Stomach (tissue), 8 donors: ENCODE measurements at regions not wholly inside any gene's neighbourhood (a gene's known extent, or its start where the extent isn't known, plus 50 kb on each side); places are given as distances from the start of the nearest gene placed in this dataset.

ENCODE experiments used
- DNase-seq, 2 donors: peaks; one replicate each; pipeline versions ENCODE4 v3.0.0 to v3.0.0-alpha.2; 2013 to 2019
- H3K27ac ChIP-seq, 5 donors: fragments of 200-600 bp in 4 of 5; sonication (generic) in 4 of 5; one replicate each; pipeline ENCODE4 v1.5.1; 2013 to 2019; ENCODE audit warnings: mild to moderate bottlenecking in 1 of 5, moderate library complexity in 1 of 5
- H3K27me3 ChIP-seq, 3 donors: fragments of 200-600 bp; sonication (generic); one replicate each; pipeline ENCODE4 v1.5.1; 2017 to 2019; ENCODE audit warnings: mixed run types in 1 of 3
- H3K36me3 ChIP-seq, 4 donors: fragments of 200-600 bp; sonication (generic); 1 replicate in 3 of 4; 2 replicates in 1 of 4; pipeline ENCODE4 v1.5.1; 2016 to 2019
- H3K4me1 ChIP-seq, 4 donors: fragments of 200-600 bp; sonication (generic); one replicate each; pipeline ENCODE4 v1.5.1; 2016 to 2019
- H3K4me3 ChIP-seq, 4 donors: fragments of 200-600 bp; sonication (generic) in 3 of 4; one replicate each; pipeline ENCODE4 v1.5.1; 2016 to 2019; ENCODE audit warnings: mild to moderate bottlenecking in 1 of 4
- H3K9me3 ChIP-seq, 4 donors: fragments of 200-600 bp; sonication (generic); one replicate each; pipeline ENCODE4 v1.5.1; 2016 to 2019
- EP300 ChIP-seq: sonication (generic); formaldehyde crosslinking; IDR thresholded peaks from one replicate; pipeline ENCODE4 v1.6.1; 2017; ENCODE audit warnings: antibody characterized with exemption
- POLR2A ChIP-seq, 4 donors: fragments of 450-650 bp; IDR thresholded peaks; one replicate each; pipeline ENCODE4 v1.6.1; 2016; ENCODE audit warnings: antibody characterized with exemption in 4 of 4, control low read depth in 2 of 4, mild to moderate bottlenecking in 1 of 4, moderate library complexity in 1 of 4
- POLR2AphosphoS5 ChIP-seq, 3 donors: sonication (generic); formaldehyde crosslinking; IDR thresholded peaks; one replicate each; pipeline ENCODE4 v1.6.1; 2016; ENCODE audit warnings: antibody characterized with exemption in 3 of 3
- WGBS, 5 donors: extraction: QIAGEN DNeasy Blood & Tissue Kit in 3 of 5; methylation state at CpG; one replicate each; pipeline versions ENCODE4 v1.1.5 to v1.1.7; 2013 to 2018; 5-methylcytosine and 5-hydroxymethylcytosine counted together
- intact Hi-C: fragments of 100-400 bp; cut with DNase I; formaldehyde crosslinking; loops from one replicate; pipeline ENCODE4 v1.15.1; 2023; ENCODE audit warnings: low total_unique reads
- TF ChIP-seq, protein P1 (sequence below), 7 experiments: fragments of 450-650 bp in 4 of 7; fragments of 200-600 bp in 3 of 7; sonication (generic) in 3 of 7; IDR thresholded peaks; one replicate each; pipeline ENCODE4 v1.5.1; 2016 to 2019; ENCODE audit warnings: antibody characterized with exemption in 7 of 7, control low read depth in 2 of 7, mild to moderate bottlenecking in 1 of 7
- donor health status: healthy with polysubstance abuse.
- donor health status: Bipolar disorder and iron deficiency.
- donor health status: healthy.

DNA sequence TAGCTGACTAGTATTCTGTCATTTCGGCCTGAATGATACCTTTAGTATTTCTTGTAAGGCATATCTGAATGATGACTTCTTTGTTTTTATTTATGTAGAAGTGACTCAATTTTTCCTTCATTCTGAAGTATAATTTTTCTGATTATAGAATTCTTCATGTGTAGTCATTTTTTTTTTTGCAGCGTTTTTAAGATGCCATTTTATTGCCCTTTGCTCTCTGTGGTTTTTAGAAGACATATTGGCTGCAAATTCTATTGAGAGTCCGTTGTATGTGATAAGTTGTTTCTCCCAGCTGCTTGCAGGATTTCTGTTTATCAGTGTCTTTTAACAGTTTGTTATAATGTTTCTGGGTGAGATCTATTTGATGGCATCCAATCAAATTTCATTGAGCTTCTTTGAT lies 1224.8 kb downstream of the JRKL start:
- DNase-seq = no peak
- no peak overlapping the region for H3K27ac ChIP-seq
- WGBS, 5 donors = 38 to 62% (median 54%) methylated on average over 3 of the region's 3 CpGs
- H3K27me3 ChIP-seq = no peaks in the 10 kb centered on the region
- peaks cover 3 to 41% (median 33%) of the 10 kb centered on the region in 4 donors for H3K9me3 ChIP-seq
- no peaks in the 10 kb centered on the region for H3K36me3 ChIP-seq
- H3K4me3 ChIP-seq = no peak overlapping the region
- no peak for TF ChIP-seq POLR2AphosphoS5 (IDR thresholded peaks at IDR 0.05)
- TF ChIP-seq, protein P1, sequence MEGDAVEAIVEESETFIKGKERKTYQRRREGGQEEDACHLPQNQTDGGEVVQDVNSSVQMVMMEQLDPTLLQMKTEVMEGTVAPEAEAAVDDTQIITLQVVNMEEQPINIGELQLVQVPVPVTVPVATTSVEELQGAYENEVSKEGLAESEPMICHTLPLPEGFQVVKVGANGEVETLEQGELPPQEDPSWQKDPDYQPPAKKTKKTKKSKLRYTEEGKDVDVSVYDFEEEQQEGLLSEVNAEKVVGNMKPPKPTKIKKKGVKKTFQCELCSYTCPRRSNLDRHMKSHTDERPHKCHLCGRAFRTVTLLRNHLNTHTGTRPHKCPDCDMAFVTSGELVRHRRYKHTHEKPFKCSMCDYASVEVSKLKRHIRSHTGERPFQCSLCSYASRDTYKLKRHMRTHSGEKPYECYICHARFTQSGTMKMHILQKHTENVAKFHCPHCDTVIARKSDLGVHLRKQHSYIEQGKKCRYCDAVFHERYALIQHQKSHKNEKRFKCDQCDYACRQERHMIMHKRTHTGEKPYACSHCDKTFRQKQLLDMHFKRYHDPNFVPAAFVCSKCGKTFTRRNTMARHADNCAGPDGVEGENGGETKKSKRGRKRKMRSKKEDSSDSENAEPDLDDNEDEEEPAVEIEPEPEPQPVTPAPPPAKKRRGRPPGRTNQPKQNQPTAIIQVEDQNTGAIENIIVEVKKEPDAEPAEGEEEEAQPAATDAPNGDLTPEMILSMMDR (IDR thresholded peaks at IDR 0.05) = no peak
- no peak for TF ChIP-seq EP300
- no peak for TF ChIP-seq POLR2A (IDR thresholded peaks at IDR 0.05)
- H3K4me1 ChIP-seq = no peaks in the 10 kb centered on the region
- intact Hi-C loops = no loop called here

DNA sequence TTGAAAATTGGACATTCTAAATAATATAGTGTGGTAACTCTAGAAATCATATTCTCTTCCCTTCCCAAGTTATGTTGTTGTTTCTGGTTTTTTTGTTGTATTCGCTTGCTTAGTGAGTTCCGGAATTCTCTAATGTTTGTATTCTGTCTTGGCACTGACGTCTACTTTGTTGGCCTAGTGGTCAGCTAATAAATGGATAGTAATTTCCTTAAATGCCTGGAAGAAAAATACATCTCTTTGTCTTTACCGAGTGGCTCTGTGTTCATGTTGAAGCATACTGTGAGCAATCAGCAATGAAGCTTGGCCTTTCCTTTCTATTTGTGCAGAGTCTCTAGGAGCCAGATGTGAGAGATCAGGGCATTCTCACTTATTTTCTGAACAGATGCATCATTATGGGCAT lies 1225.7 kb downstream of the JRKL start:
- Histone ChIP-seq H3K27ac (no peak overlapping the region), H3K4me3 (no peak overlapping the region), H3K36me3 (no peaks in the 10 kb centered on the region), H3K27me3 (no peaks in the 10 kb centered on the region), H3K4me1 (no peaks in the 10 kb centered on the region), H3K9me3 (peaks cover 3 to 33% (median 25%) of the 10 kb centered on the region in 4 donors)
- WGBS, 5 donors = 39 to 59% (median 51%) methylated on average over 4 of the region's 4 CpGs
- intact Hi-C loops = no loop called here
- no peak for DNase-seq
- TF ChIP-seq POLR2AphosphoS5 (IDR thresholded peaks at IDR 0.05) (no peak), POLR2A (IDR thresholded peaks at IDR 0.05) (no peak), EP300 (no peak)
- TF ChIP-seq, protein P1 (IDR thresholded peaks at IDR 0.05) = no peak

DNA sequence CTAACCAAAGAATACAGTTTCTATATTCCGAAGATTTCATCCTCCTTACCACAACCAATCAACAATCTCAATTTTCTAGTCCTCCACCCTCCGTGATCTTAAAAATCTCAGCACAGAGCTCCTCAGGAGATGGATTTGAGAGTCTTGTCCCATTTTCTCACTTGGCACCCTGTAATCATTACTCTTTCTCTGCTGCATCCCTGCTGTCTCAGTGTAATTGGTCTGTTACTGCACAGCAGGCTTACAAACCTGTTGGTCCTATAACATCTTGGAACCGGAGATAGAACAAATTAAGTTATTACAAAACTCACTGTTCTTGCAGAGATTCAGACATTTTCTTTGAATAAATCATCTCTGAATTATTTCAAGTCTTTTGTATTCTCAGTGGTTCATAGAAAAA lies 1227.2 kb downstream of the JRKL start:
- Histone ChIP-seq H3K9me3 (peaks cover 3 to 23% (median 15%) of the 10 kb centered on the region in 4 donors), H3K36me3 (no peaks in the 10 kb centered on the region), H3K4me3 (no peak overlapping the region), H3K4me1 (no peaks in the 10 kb centered on the region), H3K27ac (no peak overlapping the region), H3K27me3 (no peaks in the 10 kb centered on the region)
- no peak for DNase-seq
- intact Hi-C loops = no loop called here
- TF ChIP-seq POLR2A (IDR thresholded peaks at IDR 0.05) = no peak
- 80 to 97% (median 94%) methylated on average over 3 of the region's 3 CpGs for WGBS, 5 donors

DNA sequence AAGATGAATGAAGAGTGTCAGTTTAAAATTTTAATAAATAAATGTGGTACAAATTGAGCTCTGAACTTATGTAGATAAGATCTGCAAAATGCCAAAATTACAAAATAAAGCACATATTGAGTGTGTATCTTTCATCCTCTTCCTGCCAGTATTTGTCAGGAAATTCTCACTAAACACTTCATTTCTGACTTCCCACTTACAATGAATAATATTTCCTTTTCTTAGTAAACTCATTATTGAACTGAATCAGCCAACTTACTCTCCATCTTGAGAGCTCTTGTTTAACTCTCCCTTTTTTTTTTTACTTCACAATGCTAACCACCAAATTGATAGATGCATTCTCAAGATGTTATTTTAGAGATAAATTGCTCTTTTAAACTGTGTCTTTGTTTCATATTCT lies 1230.2 kb downstream of the JRKL start:
- Histone ChIP-seq H3K36me3 (no peaks in the 10 kb centered on the region), H3K27me3 (no peaks in the 10 kb centered on the region), H3K4me1 (no peaks in the 10 kb centered on the region), H3K9me3 (peaks cover 3 to 23% (median 15%) of the 10 kb centered on the region in 4 donors), H3K4me3 (no peak overlapping the region), H3K27ac (no peak overlapping the region)
- no peak for TF ChIP-seq EP300
- TF ChIP-seq, protein P1 (IDR thresholded peaks at IDR 0.05) = no peak
- TF ChIP-seq POLR2AphosphoS5 (IDR thresholded peaks at IDR 0.05) = no peak
- TF ChIP-seq POLR2A (IDR thresholded peaks at IDR 0.05) = no peak
- intact Hi-C loops = no loop called here
- no peak for DNase-seq

DNA sequence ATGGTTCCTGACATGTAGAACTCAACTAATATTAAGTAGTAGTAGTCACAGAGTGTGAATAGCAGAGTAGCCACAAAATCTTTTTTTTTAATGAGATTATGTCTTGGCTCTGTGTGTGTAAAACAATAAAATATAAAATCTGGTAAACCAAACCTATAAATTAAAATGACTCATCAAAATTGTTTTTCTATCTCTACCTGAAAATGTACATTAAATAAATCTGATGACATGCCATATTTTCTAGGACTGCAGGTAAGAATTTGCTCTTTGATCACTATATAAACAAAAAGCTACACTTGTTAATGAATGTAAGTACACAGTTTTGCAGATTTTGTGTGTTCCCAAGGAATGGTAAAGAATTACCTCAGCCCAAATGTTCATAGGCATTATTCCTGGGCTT lies 1231.5 kb downstream of the JRKL start:
- no peak for TF ChIP-seq POLR2A (IDR thresholded peaks at IDR 0.05)
- TF ChIP-seq, protein P1 (IDR thresholded peaks at IDR 0.05) = no peak
- no peak for TF ChIP-seq POLR2AphosphoS5 (IDR thresholded peaks at IDR 0.05)
- no peak for TF ChIP-seq EP300
- Histone ChIP-seq H3K36me3 (no peaks in the 10 kb centered on the region), H3K27me3 (no peaks in the 10 kb centered on the region), H3K9me3 (peaks cover 3 to 12% (median 9%) of the 10 kb centered on the region in 4 donors), H3K27ac (no peak overlapping the region), H3K4me3 (no peak overlapping the region), H3K4me1 (no peaks in the 10 kb centered on the region)
- no peak for DNase-seq
- intact Hi-C loops = no loop called here
